ENCODE measurements at regions not wholly inside any gene's neighbourhood (a gene's known extent, or its start where the extent isn't known, plus 50 kb on each side); places are given as distances from the start of the nearest gene placed in this dataset.

GRCh38 chr11:33646629-33647028, 54.0 kb downstream of the C11orf91 start:
- DNase-seq (ENCODE audit: low read depth) = no peak

- no peak for DNase-seq (ENCODE audit: low read depth)
Observed at GRCh38 chr11:33646168-33646567, 54.5 kb downstream of the C11orf91 start.

- no peak for DNase-seq (ENCODE audit: low read depth)
Observed at GRCh38 chr11:33645686-33646085, 54.9 kb downstream of the C11orf91 start.

GRCh38 chr11:33643167-33643824, 57.3 kb downstream of the C11orf91 start:
- no peak for DNase-seq (ENCODE audit: low read depth)

- no peak for DNase-seq (ENCODE audit: low read depth)
Observed at GRCh38 chr11:33642461-33643166, 58.0 kb downstream of the C11orf91 start.

- no peak for DNase-seq (ENCODE audit: low read depth)
Observed at GRCh38 chr11:33640730-33641371, 59.8 kb downstream of the C11orf91 start.

GRCh38 chr11:33638608-33639007, 62.0 kb downstream of the C11orf91 start:
- no peak for DNase-seq (ENCODE audit: low read depth)

GRCh38 chr11:33636104-33636503, 64.5 kb downstream of the C11orf91 start:
- no peak for DNase-seq (ENCODE audit: low read depth)

GRCh38 chr11:33635161-33635560, 65.5 kb downstream of the C11orf91 start:
- DNase-seq (ENCODE audit: low read depth) = peak; percentile 36

- DNase-seq (ENCODE audit: low read depth) = peak; percentile 39
Observed at GRCh38 chr11:33634291-33634834, 66.3 kb downstream of the C11orf91 start.

- peak; percentile 41 for DNase-seq (ENCODE audit: low read depth)
Observed at GRCh38 chr11:33633251-33634003, 67.2 kb downstream of the C11orf91 start.

GRCh38 chr11:33631749-33632091, 68.9 kb downstream of the C11orf91 start:
- no peak for DNase-seq (ENCODE audit: low read depth)

GRCh38 chr11:33630936-33631748, 69.5 kb downstream of the C11orf91 start:
- DNase-seq (ENCODE audit: low read depth) = peak; percentile 80

GRCh38 chr11:33624083-33624482, 76.5 kb downstream of the C11orf91 start:
- DNase-seq (ENCODE audit: low read depth) = peak; percentile 96

GRCh38 chr11:33622806-33623205, 77.8 kb downstream of the C11orf91 start:
- DNase-seq (ENCODE audit: low read depth) = no peak

GRCh38 chr11:33622186-33622585, 78.4 kb downstream of the C11orf91 start:
- DNase-seq (ENCODE audit: low read depth) = peak; percentile 67

GRCh38 chr11:33620423-33621171, 80.0 kb downstream of the C11orf91 start:
- DNase-seq (ENCODE audit: low read depth) = peak; percentile 58

GRCh38 chr11:33618956-33619355, 81.7 kb downstream of the C11orf91 start:
- no peak for DNase-seq (ENCODE audit: low read depth)

GRCh38 chr11:33618351-33618710, 82.3 kb downstream of the C11orf91 start:
- DNase-seq (ENCODE audit: low read depth) = no peak

- no peak for DNase-seq (ENCODE audit: low read depth)
Observed at GRCh38 chr11:33617672-33618350, 82.8 kb downstream of the C11orf91 start.

Data from LHCN-M2 (cell line).